Bronchial epithelial cell (primary cell): ENCODE measurements at regions not wholly inside any gene's neighbourhood (a gene's known extent, or its start where the extent isn't known, plus 50 kb on each side); places are given as distances from the start of the nearest gene placed in this dataset.

Source experiments
- DNase-seq: peaks from one replicate; pipeline ENCODE4 v3.0.0-alpha.2; 2010; ENCODE audit warnings: low read depth
- FAIRE-seq: peaks from 2 replicates; lab custom pipeline; 2011; peaks lifted over from hg19 to GRCh38; lab: Jason Lieb, UNC
- H3K27me3 ChIP-seq: 2 replicates; pipeline ENCODE4 v1.5.1; 2011; ENCODE audit warnings: low read length; ENCODE audit not compliant: control insufficient read depth, insufficient read depth
- H3K36me3 ChIP-seq: 2 replicates; pipeline ENCODE4 v1.5.1; 2011; ENCODE audit warnings: low read length; ENCODE audit not compliant: control insufficient read depth, insufficient read depth
- H3K4me3 ChIP-seq: 2 replicates; pipeline ENCODE4 v1.5.1; 2011; ENCODE audit warnings: mild to moderate bottlenecking, low read depth, low read length, control low read depth
- CTCF ChIP-seq: IDR thresholded peaks from 2 replicates; pipeline ENCODE4 v1.5.1; 2011; ENCODE audit warnings: mild to moderate bottlenecking, moderate library complexity, low read length, control low read depth, inconsistent platforms; ENCODE audit not compliant: insufficient read depth, severe bottlenecking

DNA sequence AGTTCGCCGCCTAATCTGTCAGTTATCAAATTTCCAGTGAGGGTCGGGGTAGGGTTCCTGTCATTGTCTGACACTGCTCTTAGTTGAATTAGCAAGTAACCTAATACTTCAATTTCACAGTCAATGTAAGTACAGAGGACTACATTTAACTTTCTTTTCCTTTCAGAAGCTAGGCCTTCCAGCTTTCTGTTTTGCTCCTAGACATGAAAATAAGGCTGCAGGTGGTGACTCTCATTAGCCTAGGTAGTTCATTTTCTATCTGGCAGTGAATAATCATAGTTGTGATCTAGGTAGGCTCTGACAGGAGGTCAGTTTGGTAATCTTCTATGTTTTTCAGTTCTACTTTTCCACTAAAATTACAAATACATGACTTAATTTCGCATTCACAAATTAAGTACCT is 783.1 kb downstream of the MRPL39 start:
- FAIRE-seq, result no peak
- H3K36me3 ChIP-seq, result no peaks in the 10 kb centered on the region
- no peaks in the 10 kb centered on the region for H3K27me3 ChIP-seq
- no peak for DNase-seq
- TF ChIP-seq CTCF, result no peak
- H3K4me3 ChIP-seq, result no peak overlapping the region

DNA sequence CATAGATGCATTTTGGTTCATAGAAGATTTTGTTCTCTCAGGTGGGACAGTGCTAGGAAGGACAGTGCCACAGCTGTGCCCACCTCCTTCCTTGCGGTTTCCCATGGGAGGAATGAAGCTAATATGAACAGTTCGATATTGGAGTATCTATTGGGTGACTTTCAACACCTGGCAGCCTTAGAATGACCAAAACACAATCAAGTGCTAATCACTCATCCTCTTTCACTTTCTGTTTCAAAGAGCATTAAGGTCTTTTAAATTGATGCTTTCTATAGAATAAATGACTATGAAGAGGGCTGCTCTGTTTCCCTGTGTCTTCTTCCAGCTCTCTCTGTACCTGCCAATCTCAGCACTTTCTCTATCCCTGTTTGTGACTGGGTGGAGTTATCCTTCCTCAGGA is 784.0 kb downstream of the MRPL39 start:
- no peak for FAIRE-seq
- DNase-seq, result no peak
- Histone ChIP-seq H3K4me3 (no peak overlapping the region), H3K36me3 (no peaks in the 10 kb centered on the region), H3K27me3 (no peaks in the 10 kb centered on the region)
- TF ChIP-seq CTCF, result no peak

GRCh38 chr21:24785033-24785432 is 822.2 kb downstream of the MRPL39 start:
- Histone ChIP-seq H3K4me3 (no peak overlapping the region), H3K36me3 (no peaks in the 10 kb centered on the region), H3K27me3 (no peaks in the 10 kb centered on the region)
- FAIRE-seq, result no peak
- no peak for TF ChIP-seq CTCF
- no peak for DNase-seq

DNA sequence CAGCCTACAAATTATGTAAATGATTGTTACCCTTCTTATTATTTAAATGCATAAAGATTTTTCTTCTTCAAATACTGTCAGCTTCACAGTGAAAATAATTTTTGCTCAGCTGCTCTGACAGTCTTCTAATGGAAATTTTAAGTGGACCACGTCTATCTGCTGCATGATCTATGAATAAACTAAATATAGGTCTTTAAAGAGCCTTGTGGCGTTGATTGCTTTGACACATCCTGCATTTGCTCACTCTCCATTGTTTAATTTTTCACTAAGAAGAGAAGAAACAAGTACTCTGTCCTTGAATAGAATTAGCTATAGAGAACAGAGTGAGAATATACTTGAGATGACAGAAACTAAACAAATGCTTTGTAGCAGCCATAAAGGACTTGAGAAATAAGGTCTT is 826.1 kb downstream of the MRPL39 start:
- Histone ChIP-seq H3K4me3 (no peak overlapping the region), H3K36me3 (no peaks in the 10 kb centered on the region), H3K27me3 (no peaks in the 10 kb centered on the region)
- TF ChIP-seq CTCF, result no peak
- DNase-seq (no peak), FAIRE-seq (no peak)

- no peak overlapping the region for H3K4me3 ChIP-seq
- TF ChIP-seq CTCF, result no peak
- FAIRE-seq (no peak), DNase-seq (no peak)
- no peaks in the 10 kb centered on the region for H3K36me3 ChIP-seq
- H3K27me3 ChIP-seq, result no peaks in the 10 kb centered on the region
Measured at GRCh38 chr21:24759348-24760075, 847.8 kb downstream of the MRPL39 start.

- H3K27me3 ChIP-seq, result no peaks in the 10 kb centered on the region
- no peak overlapping the region for H3K4me3 ChIP-seq
- H3K36me3 ChIP-seq, result no peaks in the 10 kb centered on the region
- TF ChIP-seq CTCF, result no peak
- FAIRE-seq (no peak), DNase-seq (no peak)
Measured at GRCh38 chr21:24738063-24738462, 869.2 kb downstream of the MRPL39 start.
